Lung (tissue), 11 donors: ENCODE measurements at regions not wholly inside any gene's neighbourhood (a gene's known extent, or its start where the extent isn't known, plus 50 kb on each side); places are given as distances from the start of the nearest gene placed in this dataset.

ENCODE experiments used
- ATAC-seq: fragments of 200-7000 bp; cut with Tn5 transposase; one replicate; pipeline ENCODE4 v1.9.1; 2020; ENCODE audit warnings: moderate number of reproducible peaks; ENCODE audit not compliant: insufficient read depth, low FRiP score
- DNase-seq, 3 donors: peaks; one replicate each; pipeline ENCODE4 v3.0.0-alpha.2; 2013 to 2017
- H3K27ac ChIP-seq, 2 donors: one replicate each; pipeline ENCODE4 v1.5.1; 2013; ENCODE audit warnings: mild to moderate bottlenecking in 2 of 2, moderate library complexity in 2 of 2, control low read depth in 1 of 2, inconsistent platforms in 1 of 2, low read depth in 1 of 2, low read length in 1 of 2
- H3K27me3 ChIP-seq, 3 donors: one replicate each; pipeline ENCODE4 v1.5.1; 2013; ENCODE audit warnings: low read length in 2 of 3; ENCODE audit not compliant: control insufficient read depth in 3 of 3, insufficient read depth in 3 of 3
- H3K36me3 ChIP-seq, 4 donors: one replicate each; pipeline ENCODE4 v1.5.1; 2013; ENCODE audit warnings: low read length in 4 of 4, mild to moderate bottlenecking in 1 of 4, moderate library complexity in 1 of 4; ENCODE audit not compliant: control insufficient read depth in 4 of 4, insufficient read depth in 4 of 4
- H3K4me1 ChIP-seq, 5 donors: one replicate each; pipeline ENCODE4 v1.5.1; 2013; ENCODE audit warnings: low read length in 5 of 5, mild to moderate bottlenecking in 2 of 5, moderate library complexity in 1 of 5; ENCODE audit not compliant: control insufficient read depth in 5 of 5, insufficient read depth in 5 of 5
- H3K4me3 ChIP-seq: one replicate; pipeline ENCODE4 v1.5.1; 2013; ENCODE audit warnings: mild to moderate bottlenecking, control low read depth, moderate library complexity
- H3K9ac ChIP-seq, 2 donors: one replicate each; pipeline ENCODE4 v1.5.1; 2013; ENCODE audit warnings: low read length in 2 of 2, control low read depth in 1 of 2; ENCODE audit not compliant: insufficient read depth in 1 of 2
- H3K9me3 ChIP-seq, 4 donors: one replicate each; pipeline ENCODE4 v1.5.1; 2013; ENCODE audit warnings: low read length in 3 of 4, mild to moderate bottlenecking in 1 of 4, moderate library complexity in 1 of 4; ENCODE audit not compliant: control insufficient read depth in 4 of 4, insufficient read depth in 3 of 4
- CTCF ChIP-seq: IDR thresholded peaks from 2 replicates; pipeline ENCODE4 v1.5.1; 2012; ENCODE audit warnings: mild to moderate bottlenecking; ENCODE audit errors: control extremely low read depth, extremely low read depth
- WGBS, 2 donors: extraction: QIAGEN DNeasy Blood & Tissue Kit; methylation state at CpG; one replicate each; pipeline ENCODE4 v1.1.7; 2013; 5-methylcytosine and 5-hydroxymethylcytosine counted together
- donor health status: control.
- donor health status: control.
- donor health status: Bipolar disorder and iron deficiency.
- donor health status: healthy.
- donor health status: DM: yes; HTN: yes; CAD: no.

DNA sequence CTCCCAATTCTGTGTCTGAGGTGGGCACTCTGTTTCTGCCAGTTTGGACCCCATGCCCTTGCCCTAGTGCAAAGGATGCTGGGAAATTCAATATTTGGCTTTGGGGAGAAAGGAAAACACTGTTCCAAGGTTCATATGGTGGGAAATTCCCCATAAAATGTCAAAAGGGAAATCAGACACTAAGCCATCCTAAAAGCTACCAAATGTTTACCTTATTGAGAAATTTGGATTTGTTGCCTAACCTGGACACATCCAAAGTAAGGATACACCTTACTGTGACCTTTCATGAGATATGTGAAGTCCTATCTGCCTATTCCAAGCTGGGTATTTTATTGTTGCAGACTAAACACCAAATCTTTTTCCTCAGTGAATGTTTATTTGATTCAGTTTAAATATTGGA lies 109.1 kb downstream of the CYP26A1 start:
- H3K4me3 ChIP-seq = no peak overlapping the region
- H3K27ac ChIP-seq = no peak overlapping the region
- H3K27me3 ChIP-seq = no peaks in the 10 kb centered on the region
- no peak overlapping the region for H3K9ac ChIP-seq
- H3K9me3 ChIP-seq = no peaks in the 10 kb centered on the region
- no peak for TF ChIP-seq CTCF
- H3K36me3 ChIP-seq = no peaks in the 10 kb centered on the region
- peaks cover 0 to 5% (median 0%) of the 10 kb centered on the region in 5 donors for H3K4me1 ChIP-seq
- ATAC-seq (no peak), DNase-seq (no peak)

DNA sequence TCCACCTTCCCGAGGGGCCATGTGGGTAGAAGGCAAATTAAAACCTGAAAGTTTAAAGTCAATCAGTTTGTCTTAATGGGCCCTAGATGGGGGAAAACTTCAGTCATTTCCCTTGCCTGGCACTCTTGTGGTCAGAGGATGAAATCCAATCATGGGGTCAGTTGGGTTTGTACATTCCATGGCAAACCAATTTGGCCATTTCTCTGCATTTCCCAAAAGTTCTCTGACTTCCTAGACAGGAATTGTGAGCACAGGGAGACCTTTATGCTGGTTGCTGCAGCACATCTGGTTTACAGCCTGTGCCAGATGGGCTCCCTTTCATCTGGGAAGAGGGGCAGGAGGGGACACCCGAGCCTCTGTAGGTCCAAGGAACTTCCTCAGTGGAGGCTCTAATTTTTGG lies 113.0 kb downstream of the CYP26A1 start:
- peaks cover 0 to 1% (median 0%) of the 10 kb centered on the region in 5 donors for H3K4me1 ChIP-seq
- WGBS, 2 donors = 76 to 78% methylated on average over 2 of the region's 2 CpGs
- H3K27ac ChIP-seq = no peak overlapping the region
- H3K4me3 ChIP-seq = no peak overlapping the region
- no peaks in the 10 kb centered on the region for H3K9me3 ChIP-seq
- ATAC-seq (no peak), DNase-seq (no peak)
- no peak overlapping the region for H3K9ac ChIP-seq
- no peak for TF ChIP-seq CTCF
- no peaks in the 10 kb centered on the region for H3K27me3 ChIP-seq
- no peaks in the 10 kb centered on the region for H3K36me3 ChIP-seq

DNA sequence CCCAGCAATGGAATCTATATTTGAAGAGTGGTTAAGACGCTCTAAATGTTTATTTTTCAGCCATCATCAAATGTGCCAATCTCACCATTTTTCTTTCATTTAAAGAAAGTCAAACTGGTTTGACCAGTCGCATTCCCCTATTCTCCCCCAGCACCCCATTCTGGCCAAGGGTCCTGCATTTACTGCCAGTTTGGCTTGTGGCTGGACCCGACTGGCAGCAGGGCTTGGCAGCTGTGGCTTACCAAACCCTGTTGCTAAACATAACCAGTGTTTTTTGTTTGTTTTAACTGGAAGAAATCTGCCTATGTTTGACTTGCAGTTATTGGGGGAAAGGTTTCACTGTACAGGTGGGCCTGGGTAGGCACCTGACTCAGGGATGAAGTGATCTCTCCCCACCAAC lies 116.3 kb downstream of the CYP26A1 start:
- ATAC-seq (no peak), DNase-seq (peak; percentile 28 to 67 (median 50))
- H3K9me3 ChIP-seq = no peaks in the 10 kb centered on the region
- no peak overlapping the region for H3K27ac ChIP-seq
- no peaks in the 10 kb centered on the region for H3K36me3 ChIP-seq
- no peaks in the 10 kb centered on the region for H3K27me3 ChIP-seq
- no peak overlapping the region for H3K4me3 ChIP-seq
- TF ChIP-seq CTCF = no peak
- WGBS, 2 donors = 68 to 85% methylated on average over 3 of the region's 3 CpGs
- H3K4me1 ChIP-seq = peaks cover 0 to 1% (median 0%) of the 10 kb centered on the region in 5 donors
- no peak overlapping the region for H3K9ac ChIP-seq

- H3K9me3 ChIP-seq = no peaks in the 10 kb centered on the region
- 19 to 29% methylated on average over 3 of the region's 3 CpGs for WGBS, 2 donors
- H3K36me3 ChIP-seq = no peaks in the 10 kb centered on the region
- no peak for TF ChIP-seq CTCF
- peaks cover 0 to 1% (median 0%) of the 10 kb centered on the region in 5 donors for H3K4me1 ChIP-seq
- no peak overlapping the region for H3K27ac ChIP-seq
- no peak for DNase-seq
- H3K4me3 ChIP-seq = no peak overlapping the region
- no peaks in the 10 kb centered on the region for H3K27me3 ChIP-seq
- no peak overlapping the region for H3K9ac ChIP-seq
- ATAC-seq = no peak
Observed at GRCh38 chr10:93190372-93190771, 116.7 kb downstream of the CYP26A1 start.
